Activated CD8-positive, alpha-beta memory T cell treated with anti-CD3 and anti-CD28 coated beads, Interleukin-2, amount 10 ng/mL, durations not matched to agents 7 days and 5 days (primary cell): ENCODE measurements at regions not wholly inside any gene's neighbourhood (a gene's known extent, or its start where the extent isn't known, plus 50 kb on each side); places are given as distances from the start of the nearest gene placed in this dataset.
"Not testable (repeated sequence)": the region's sequence is repeated elsewhere in the genome, so short reads cannot be mapped to it uniquely, and the experiment has no call there.

Source experiments
- ATAC-seq: fragments of 150-1000 bp; cut with Tn5 transposase; one replicate; pipeline ENCODE4 v1.10.0; 2021; ENCODE audit warnings: moderate library complexity
- CTCF ChIA-PET: fragments of 350-600 bp; sonication (Branson Sonifier 250); formaldehyde crosslinking; loops from one replicate; lab custom pipeline; 2021; ENCODE audit warnings: antibody characterized with exemption; lab: Charles Lee
- DNase-seq: peaks from one replicate; pipeline ENCODE4 v3.0.0-alpha.2; 2020
- H3K27ac Mint-ChIP-seq: one replicate; pipeline ENCODE4 v1.8.0; 2021; ENCODE audit warnings: mild to moderate bottlenecking, mixed read lengths
- H3K27me3 Mint-ChIP-seq: one replicate; pipeline ENCODE4 v1.8.0; 2021; ENCODE audit warnings: mixed read lengths
- H3K36me3 Mint-ChIP-seq: one replicate; pipeline ENCODE4 v1.8.0; 2021; ENCODE audit warnings: mild to moderate bottlenecking, mixed read lengths
- H3K4me1 Mint-ChIP-seq: one replicate; pipeline ENCODE4 v1.8.0; 2021; ENCODE audit warnings: mixed read lengths
- H3K4me3 Mint-ChIP-seq: one replicate; pipeline ENCODE4 v1.8.0; 2021; ENCODE audit warnings: mild to moderate bottlenecking, moderate library complexity, mixed read lengths
- H3K9me3 Mint-ChIP-seq: one replicate; pipeline ENCODE4 v1.8.0; 2022; ENCODE audit warnings: low read depth, mixed read lengths

- DNase-seq, CTCF ChIA-PET, H3K27me3 Mint-ChIP-seq, H3K4me1 Mint-ChIP-seq, H3K36me3 Mint-ChIP-seq, H3K27ac Mint-ChIP-seq, ATAC-seq, H3K4me3 Mint-ChIP-seq, H3K9me3 Mint-ChIP-seq: not testable (repeated sequence)
These were observed 134.5 kb upstream of the RBMS1 start for GRCh38 chr2:160628020-160628637.

GRCh38 chr2:160628811-160629210, 135.2 kb upstream of the RBMS1 start:
- CTCF ChIA-PET: no interaction called here
- ATAC-seq (no peak), DNase-seq (no peak)
- no peaks in the 10 kb centered on the region for H3K9me3 Mint-ChIP-seq
- no peak overlapping the region for H3K27ac Mint-ChIP-seq
- no peaks in the 10 kb centered on the region for H3K36me3 Mint-ChIP-seq
- H3K27me3 Mint-ChIP-seq: peaks cover 5% of the 10 kb centered on the region
- H3K4me1 Mint-ChIP-seq: no peaks in the 10 kb centered on the region
- no peak overlapping the region for H3K4me3 Mint-ChIP-seq

- H3K27ac Mint-ChIP-seq: no peak overlapping the region
- H3K27me3 Mint-ChIP-seq: peaks cover 5% of the 10 kb centered on the region
- CTCF ChIA-PET: interaction anchor here (1.3 kb wide), 1 partner anchor 338 kb away, joined by 3 read pairs; no protein-coding TSS in a partner anchor
- ATAC-seq: no peak
- DNase-seq: no peak
- H3K4me1 Mint-ChIP-seq: no peaks in the 10 kb centered on the region
- H3K36me3 Mint-ChIP-seq: no peaks in the 10 kb centered on the region
- H3K9me3 Mint-ChIP-seq: no peaks in the 10 kb centered on the region
- H3K4me3 Mint-ChIP-seq: no peak overlapping the region
These were observed 137.4 kb upstream of the RBMS1 start for GRCh38 chr2:160630801-160631590.

GRCh38 chr2:160632084-160632975, 138.7 kb upstream of the RBMS1 start:
- ATAC-seq (no peak), DNase-seq (no peak)
- CTCF ChIA-PET: no interaction called here
- Mint-ChIP-seq H3K27ac (no peak overlapping the region), H3K36me3 (no peaks in the 10 kb centered on the region), H3K27me3 (peaks cover 5% of the 10 kb centered on the region), H3K4me3 (no peak overlapping the region), H3K4me1 (no peaks in the 10 kb centered on the region), H3K9me3 (no peaks in the 10 kb centered on the region)

GRCh38 chr2:160634436-160634835, 140.8 kb upstream of the RBMS1 start:
- no peak for DNase-seq
- Mint-ChIP-seq H3K36me3 (peaks cover 2% of the 10 kb centered on the region), H3K9me3 (peaks cover 7% of the 10 kb centered on the region), H3K27me3 (peaks cover 5% of the 10 kb centered on the region), H3K4me1 (no peaks in the 10 kb centered on the region), H3K27ac (no peak overlapping the region), H3K4me3 (no peak overlapping the region)
- CTCF ChIA-PET: interaction anchor here (1.2 kb wide), 1 partner anchor 425 kb away, joined by 3 read pairs; no protein-coding TSS in a partner anchor
- ATAC-seq: no peak

GRCh38 chr2:160635488-160635887, 141.9 kb upstream of the RBMS1 start:
- Mint-ChIP-seq H3K4me1 (no peaks in the 10 kb centered on the region), H3K36me3 (peaks cover 6% of the 10 kb centered on the region), H3K27ac (no peak overlapping the region), H3K27me3 (peaks cover 5% of the 10 kb centered on the region), H3K9me3 (peaks cover 10% of the 10 kb centered on the region), H3K4me3 (no peak overlapping the region)
- DNase-seq (no peak), ATAC-seq (no peak)
- CTCF ChIA-PET: no interaction called here

- CTCF ChIA-PET: no interaction called here
- Mint-ChIP-seq H3K36me3 (peaks cover 6% of the 10 kb centered on the region), H3K4me1 (no peaks in the 10 kb centered on the region), H3K27me3 (no peaks in the 10 kb centered on the region), H3K9me3 (peaks cover 16% of the 10 kb centered on the region), H3K27ac (no peak overlapping the region), H3K4me3 (no peak overlapping the region)
- DNase-seq: no peak
- no peak for ATAC-seq
These were observed 145.9 kb upstream of the RBMS1 start for GRCh38 chr2:160639472-160639871.

- H3K4me3 Mint-ChIP-seq: no peak overlapping the region
- H3K27me3 Mint-ChIP-seq: peaks cover 8% of the 10 kb centered on the region
- no peaks in the 10 kb centered on the region for H3K36me3 Mint-ChIP-seq
- CTCF ChIA-PET: no interaction called here
- DNase-seq (no peak), ATAC-seq (no peak)
- no peaks in the 10 kb centered on the region for H3K9me3 Mint-ChIP-seq
- H3K4me1 Mint-ChIP-seq: peaks cover 4% of the 10 kb centered on the region
- no peak overlapping the region for H3K27ac Mint-ChIP-seq
These were observed 153.3 kb upstream of the RBMS1 start for GRCh38 chr2:160646684-160647444.

- no peak overlapping the region for H3K4me3 Mint-ChIP-seq
- CTCF ChIA-PET: no interaction called here
- peaks cover 17% of the 10 kb centered on the region for H3K4me1 Mint-ChIP-seq
- no peaks in the 10 kb centered on the region for H3K36me3 Mint-ChIP-seq
- H3K27me3 Mint-ChIP-seq: peaks cover 8% of the 10 kb centered on the region
- DNase-seq (no peak), ATAC-seq (no peak)
- no peaks in the 10 kb centered on the region for H3K9me3 Mint-ChIP-seq
- H3K27ac Mint-ChIP-seq: no peak overlapping the region
These were observed 154.5 kb upstream of the RBMS1 start for GRCh38 chr2:160647967-160648685.

GRCh38 chr2:160649698-160650097, 156.1 kb upstream of the RBMS1 start:
- no peaks in the 10 kb centered on the region for H3K9me3 Mint-ChIP-seq
- DNase-seq: no peak
- H3K4me1 Mint-ChIP-seq: peaks cover 17% of the 10 kb centered on the region
- H3K27me3 Mint-ChIP-seq: peaks cover 8% of the 10 kb centered on the region
- H3K27ac Mint-ChIP-seq: no peak overlapping the region
- no peaks in the 10 kb centered on the region for H3K36me3 Mint-ChIP-seq
- no peak for ATAC-seq
- no peak overlapping the region for H3K4me3 Mint-ChIP-seq
- CTCF ChIA-PET: no interaction called here

- Mint-ChIP-seq H3K27ac (no peak overlapping the region), H3K36me3 (no peaks in the 10 kb centered on the region), H3K4me3 (no peak overlapping the region), H3K9me3 (no peaks in the 10 kb centered on the region), H3K4me1 (peaks cover 17% of the 10 kb centered on the region), H3K27me3 (peaks cover 6% of the 10 kb centered on the region)
- ATAC-seq (no peak), DNase-seq (no peak)
- CTCF ChIA-PET: interaction anchor here (0.7 kb wide), 2 partner anchors 16 to 163 kb away, joined by 3 read pairs; no protein-coding TSS in a partner anchor
These were observed 156.8 kb upstream of the RBMS1 start for GRCh38 chr2:160650196-160651118.
